K562 (cell line): ENCODE measurements at regions not wholly inside any gene's neighbourhood (a gene's known extent, or its start where the extent isn't known, plus 50 kb on each side); places are given as distances from the start of the nearest gene placed in this dataset.

Experiments used
- ATAC-seq: fragments of 200-7000 bp; cut with Tn5 transposase; 3 replicates; pipeline ENCODE4 v1.9.1; 2020; ENCODE audit warnings: moderate library complexity
- BruUV-seq: library from RNA; stranded (reverse); fragments of 400-500 nt; replicated peaks from 2 replicates; lab custom pipeline; 2021; lab: Mats Ljungman, UMichigan
- CTCF ChIA-PET: fragments of 300-600 bp; formaldehyde crosslinking; extraction: SDS; loops from one replicate; lab custom pipeline; 2021; ENCODE audit warnings: low intra/inter-chr PET ratio; lab: Yijun Ruan, JAX
- POLR2A ChIA-PET: fragments of 300-600, 350-650 bp; sonication (Branson Sonifier 250); formaldehyde crosslinking; extraction: SDS; loops from one replicate; lab custom pipeline; 2021; ENCODE audit warnings: antibody characterized with exemption, inconsistent platforms; lab: Yijun Ruan, JAX
- DNase-seq, 4 experiments: peaks; one replicate each; pipeline versions ENCODE4 v3.0.0 to v3.0.0-alpha.2; 2011 to 2018; ENCODE audit warnings: low spot score in 3 of 4, mixed read lengths in 3 of 4; ENCODE audit errors: extremely low read depth in 1 of 4
- FAIRE-seq: peaks from 2 replicates; lab custom pipeline; 2011; peaks lifted over from hg19 to GRCh38; lab: Jason Lieb, UNC
- H2AFZ ChIP-seq: 2 replicates; pipeline ENCODE4 v1.6.0; 2011; ENCODE audit warnings: low read depth, low read length, control low read depth, inconsistent platforms
- H3K27ac ChIP-seq: fragments of 200-600 bp; 3 replicates; pipeline ENCODE4 v1.8.0; 2011; ENCODE audit warnings: low read depth, mild to moderate bottlenecking, control low read depth, inconsistent platforms, low read length, moderate library complexity, mixed read lengths; ENCODE audit errors: extremely low read depth
- H3K27me3 ChIP-seq, 2 experiments: fragments of 300-600 bp in 1 of 2; 2 replicates in 1 of 2; 3 replicates in 1 of 2; pipeline versions ENCODE4 v1.6.0 to v1.8.0; 2011; ENCODE audit warnings: inconsistent platforms in 2 of 2, low read length in 2 of 2, mild to moderate bottlenecking in 1 of 2, mixed read lengths in 1 of 2, moderate library complexity in 1 of 2; ENCODE audit not compliant: control insufficient read depth in 2 of 2, insufficient read depth in 2 of 2
- H3K36me3 ChIP-seq: fragments of 300-600 bp; 3 replicates; pipeline ENCODE4 v1.8.0; 2011; ENCODE audit warnings: mild to moderate bottlenecking, low read length, inconsistent platforms; ENCODE audit not compliant: control insufficient read depth, insufficient read depth
- H3K4me1 ChIP-seq, 2 experiments: fragments of 200-600 bp in 1 of 2; replicated peaks in 1 of 2; 2 replicates in 1 of 2; 3 replicates in 1 of 2; pipeline versions ENCODE4 v1.5.1 to v1.8.0; 2011; ENCODE audit warnings: inconsistent platforms in 2 of 2, low read length in 2 of 2, mild to moderate bottlenecking in 1 of 2, mixed read lengths in 1 of 2, moderate library complexity in 1 of 2; ENCODE audit not compliant: control insufficient read depth in 2 of 2, insufficient read depth in 2 of 2
- H3K4me2 ChIP-seq: 2 replicates; pipeline ENCODE4 v1.6.1; 2011; ENCODE audit warnings: low read length, control low read depth, inconsistent platforms, mixed read lengths; ENCODE audit not compliant: insufficient read depth
- H3K4me3 ChIP-seq: fragments of 200-600 bp; sonication (generic), shearing (Covaris generic); 2 replicates; pipeline ENCODE4 v1.5.1; 2016; ENCODE audit warnings: control low read depth, inconsistent platforms
- H3K79me2 ChIP-seq: fragments of 200-600 bp; 3 replicates; pipeline ENCODE4 v1.8.0; 2011; ENCODE audit warnings: low read length, inconsistent platforms; ENCODE audit not compliant: control insufficient read depth, insufficient read depth
- H3K9ac ChIP-seq, 2 experiments: 2 replicates each; pipeline versions ENCODE4 v1.6.0 to v1.6.1; 2011; ENCODE audit warnings: low read depth in 2 of 2, low read length in 2 of 2, control low read depth in 1 of 2, inconsistent platforms in 1 of 2, mild to moderate bottlenecking in 1 of 2, mixed read lengths in 1 of 2; ENCODE audit not compliant: insufficient read depth in 1 of 2
- H3K9me1 ChIP-seq: one replicate; pipeline ENCODE4 v1.6.0; 2011; ENCODE audit warnings: inconsistent platforms, mild to moderate bottlenecking, low read length, moderate library complexity; ENCODE audit not compliant: control insufficient read depth, insufficient read depth
- H3K9me3 ChIP-seq: replicated peaks from 2 replicates; pipeline ENCODE4 v1.5.1; 2011; ENCODE audit warnings: low read depth, low read length, inconsistent platforms; ENCODE audit not compliant: control insufficient read depth, insufficient read depth
- H4K20me1 ChIP-seq: replicated peaks from 2 replicates; pipeline ENCODE4 v1.6.1; 2011; ENCODE audit warnings: low read length, inconsistent platforms, mixed read lengths; ENCODE audit not compliant: control insufficient read depth, insufficient read depth
- CEBPB ChIP-seq: fragments of 450-650 bp; IDR thresholded peaks from 2 replicates; pipeline ENCODE4 v1.6.1; 2016; ENCODE audit warnings: missing genetic modification characterization, missing compliant biosample characterization
- CEBPG ChIP-seq, 3 experiments: fragments of 200-800 bp in 1 of 3; sonication (Bioruptor generic) in 1 of 3; sonication (generic) in 1 of 3; formaldehyde crosslinking in 1 of 3; IDR thresholded peaks in 2 of 3; conservative IDR thresholded peaks in 1 of 3; 2 replicates each; pipeline versions ENCODE4 v1.6.1 to v1.8.0; 2016 to 2022; ENCODE audit warnings: missing compliant biosample characterization in 2 of 3, missing genetic modification characterization in 2 of 3, mild to moderate bottlenecking in 1 of 3, missing genetic modification reagents in 1 of 3
- HEY1 ChIP-seq: fragments of 250-450 bp; sonication (Bioruptor Pico); IDR thresholded peaks from 2 replicates; pipeline ENCODE4 v1.5.0; 2020; ENCODE audit warnings: mild to moderate bottlenecking, moderate library complexity, borderline replicate concordance
- OTX1 ChIP-seq: fragments of 450-650 bp; formaldehyde crosslinking; IDR thresholded peaks from 2 replicates; pipeline ENCODE4 v1.4.0; 2022; ENCODE audit warnings: mild to moderate bottlenecking
- RFX7 ChIP-seq: fragments of 250-450 bp; sonication (Bioruptor Pico); IDR thresholded peaks from 2 replicates; pipeline ENCODE4 v1.5.1; 2021; ENCODE audit warnings: mild to moderate bottlenecking
- SAFB ChIP-seq: fragments of 200-400 bp; formaldehyde crosslinking; IDR thresholded peaks from 2 replicates; pipeline ENCODE4 v1.6.1; 2017; ENCODE audit warnings: low read depth, low read length, borderline replicate concordance
- TAL1 ChIP-seq: fragments of 450-650 bp; IDR thresholded peaks from 2 replicates; pipeline ENCODE4 v1.6.1; 2016; ENCODE audit warnings: mild to moderate bottlenecking
- ZNF124 ChIP-seq: sonication (generic); formaldehyde crosslinking; IDR thresholded peaks from 2 replicates; pipeline ENCODE4 v1.8.1; 2022; ENCODE audit warnings: missing genetic modification reagents
- ZNF316 ChIP-seq: fragments of 450-650 bp; IDR thresholded peaks from 2 replicates; pipeline ENCODE4 v1.6.1; 2016
- ZNF347 ChIP-seq: fragments of 450-650 bp; formaldehyde crosslinking; IDR thresholded peaks from 2 replicates; pipeline ENCODE4 v1.4.0; 2020; ENCODE audit warnings: low read depth, mild to moderate bottlenecking, moderate library complexity
- ZNF586 ChIP-seq: fragments of 450-650 bp; formaldehyde crosslinking; conservative IDR thresholded peaks from 2 replicates; pipeline ENCODE4 v1.4.0; 2020; ENCODE audit warnings: mild to moderate bottlenecking, moderate library complexity
- ZSCAN29 ChIP-seq: fragments of 450-650 bp; IDR thresholded peaks from 2 replicates; pipeline ENCODE4 v1.6.1; 2017
- WGBS: fragments of 100-300 bp; shearing (Covaris generic); methylation state at CpG from one replicate; pipeline ENCODE4 v1.1.6; 2016; ENCODE audit warnings: low coverage, mixed read lengths; ENCODE audit not compliant: insufficient coverage; ENCODE audit errors: missing lambda C conversion rate; 5-methylcytosine and 5-hydroxymethylcytosine counted together
- in situ Hi-C: fragments of 300-500 bp; cut with MboI; formaldehyde crosslinking; loops from 4 replicates; pipeline ENCODE4 v1.15.0; 2018; ENCODE audit warnings: inconsistent platforms, mixed read lengths
- intact Hi-C: fragments of 100-400 bp; cut with micrococcal nuclease; formaldehyde crosslinking; loops from 2 replicates; pipeline ENCODE4 v1.14.2; 2022
- TF ChIP-seq, protein P1 (sequence below): fragments of 250-450 bp; sonication (Bioruptor Pico); IDR thresholded peaks from 2 replicates; pipeline ENCODE4 v1.4.0; 2020; ENCODE audit warnings: mild to moderate bottlenecking, moderate library complexity
- TF ChIP-seq, protein P2 (sequence below): fragments of 250-450 bp; sonication (Bioruptor Pico); IDR thresholded peaks from 2 replicates; pipeline ENCODE4 v1.5.1; 2021; ENCODE audit warnings: mild to moderate bottlenecking

- Histone ChIP-seq H4K20me1 (no peaks in the 10 kb centered on the region), H3K4me3 (no peak overlapping the region), H3K4me1 (no peaks in the 10 kb centered on the region), H3K4me2 (no peak overlapping the region), H3K9ac (no peak overlapping the region), H3K27ac (no peak overlapping the region), H3K36me3 (no peaks in the 10 kb centered on the region), H3K79me2 (no peaks in the 10 kb centered on the region), H2AFZ (no peak overlapping the region), H3K9me1 (no peaks in the 10 kb centered on the region), H3K27me3 (no peaks in the 10 kb centered on the region), H3K9me3 (no peaks in the 10 kb centered on the region)
- BruUV-seq: no TSS peak
- ChIA-PET CTCF (no interaction called here), POLR2A (no interaction called here)
- TF ChIP-seq CEBPG (CRISPR knock-in tag; IDR thresholded peaks at IDR 0.05) (no peak), CEBPG (tag; conservative IDR thresholded peaks at IDR 0.05 in 1 of 2, IDR thresholded peaks at IDR 0.05 in 1 of 2) (peak; percentile 35 to 48; a peak in 3 of 4 replicates), CEBPB (tag) (no peak)
- no peak for ATAC-seq
- intact Hi-C loops (no loop called here), in situ Hi-C loops (no loop called here)
- 0% methylated on average over 3 of the region's 3 CpGs for WGBS
- no peak for FAIRE-seq
- no peak for DNase-seq
These were observed 138.3 kb downstream of the SQOR start for GRCh38 chr15:45773149-45773548.

DNA sequence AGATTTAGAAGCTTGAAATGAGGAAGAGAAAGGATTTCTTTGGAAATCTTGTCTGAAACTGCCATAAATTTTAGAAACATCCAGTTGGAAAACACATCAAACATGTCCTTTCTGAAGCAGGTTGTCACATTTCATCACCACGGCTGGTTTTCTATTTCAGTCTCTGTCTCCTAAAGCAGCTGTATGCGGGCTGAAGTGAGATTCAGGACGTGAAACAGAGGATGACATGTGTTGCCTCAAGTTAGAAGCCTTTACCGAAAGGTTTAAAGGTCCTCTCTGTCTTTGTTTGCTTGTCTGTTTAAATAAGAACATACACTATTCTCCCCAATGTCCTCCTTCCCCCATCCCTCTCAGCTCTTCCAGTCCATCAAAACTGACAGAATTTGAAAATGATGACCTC lies 141.9 kb downstream of the SQOR start:
- H2AFZ ChIP-seq: no peak overlapping the region
- no peaks in the 10 kb centered on the region for H3K9me3 ChIP-seq
- BruUV-seq: no TSS peak
- H3K9me1 ChIP-seq: no peaks in the 10 kb centered on the region
- no peaks in the 10 kb centered on the region for H3K4me1 ChIP-seq
- intact Hi-C loops (no loop called here), in situ Hi-C loops (no loop called here)
- H3K4me3 ChIP-seq: no peak overlapping the region
- no peaks in the 10 kb centered on the region for H3K36me3 ChIP-seq
- H3K79me2 ChIP-seq: no peaks in the 10 kb centered on the region
- ChIA-PET POLR2A (no interaction called here), CTCF (no interaction called here)
- no peak for ATAC-seq
- H4K20me1 ChIP-seq: no peaks in the 10 kb centered on the region
- H3K27me3 ChIP-seq: no peaks in the 10 kb centered on the region
- no peak for DNase-seq
- no peak overlapping the region for H3K27ac ChIP-seq
- FAIRE-seq: no peak
- H3K9ac ChIP-seq: no peak overlapping the region
- no peak overlapping the region for H3K4me2 ChIP-seq
- 2% methylated on average over 4 of the region's 4 CpGs for WGBS
- TF ChIP-seq ZNF347 (CRISPR knock-in tag) (no peak), HEY1 (CRISPR knock-in tag) (no peak), RFX7 (CRISPR knock-in tag) (no peak), ZSCAN29 (no peak), ZNF316 (no peak), SAFB (no peak), OTX1 (CRISPR knock-in tag) (no peak), ZNF586 (no peak), TAL1 (no peak), ZNF124 (no peak)
- TF ChIP-seq, protein P1, sequence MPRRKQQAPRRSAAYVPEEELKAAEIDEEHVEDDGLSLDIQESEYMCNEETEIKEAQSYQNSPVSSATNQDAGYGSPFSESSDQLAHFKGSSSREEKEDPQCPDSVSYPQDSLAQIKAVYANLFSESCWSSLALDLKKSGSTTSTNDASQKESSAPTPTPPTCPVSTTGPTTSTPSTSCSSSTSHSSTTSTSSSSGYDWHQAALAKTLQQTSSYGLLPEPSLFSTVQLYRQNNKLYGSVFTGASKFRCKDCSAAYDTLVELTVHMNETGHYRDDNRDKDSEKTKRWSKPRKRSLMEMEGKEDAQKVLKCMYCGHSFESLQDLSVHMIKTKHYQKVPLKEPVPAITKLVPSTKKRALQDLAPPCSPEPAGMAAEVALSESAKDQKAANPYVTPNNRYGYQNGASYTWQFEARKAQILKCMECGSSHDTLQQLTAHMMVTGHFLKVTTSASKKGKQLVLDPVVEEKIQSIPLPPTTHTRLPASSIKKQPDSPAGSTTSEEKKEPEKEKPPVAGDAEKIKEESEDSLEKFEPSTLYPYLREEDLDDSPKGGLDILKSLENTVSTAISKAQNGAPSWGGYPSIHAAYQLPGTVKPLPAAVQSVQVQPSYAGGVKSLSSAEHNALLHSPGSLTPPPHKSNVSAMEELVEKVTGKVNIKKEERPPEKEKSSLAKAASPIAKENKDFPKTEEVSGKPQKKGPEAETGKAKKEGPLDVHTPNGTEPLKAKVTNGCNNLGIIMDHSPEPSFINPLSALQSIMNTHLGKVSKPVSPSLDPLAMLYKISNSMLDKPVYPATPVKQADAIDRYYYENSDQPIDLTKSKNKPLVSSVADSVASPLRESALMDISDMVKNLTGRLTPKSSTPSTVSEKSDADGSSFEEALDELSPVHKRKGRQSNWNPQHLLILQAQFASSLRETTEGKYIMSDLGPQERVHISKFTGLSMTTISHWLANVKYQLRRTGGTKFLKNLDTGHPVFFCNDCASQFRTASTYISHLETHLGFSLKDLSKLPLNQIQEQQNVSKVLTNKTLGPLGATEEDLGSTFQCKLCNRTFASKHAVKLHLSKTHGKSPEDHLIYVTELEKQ (CRISPR knock-in tag): no peak
- TF ChIP-seq, protein P2, sequence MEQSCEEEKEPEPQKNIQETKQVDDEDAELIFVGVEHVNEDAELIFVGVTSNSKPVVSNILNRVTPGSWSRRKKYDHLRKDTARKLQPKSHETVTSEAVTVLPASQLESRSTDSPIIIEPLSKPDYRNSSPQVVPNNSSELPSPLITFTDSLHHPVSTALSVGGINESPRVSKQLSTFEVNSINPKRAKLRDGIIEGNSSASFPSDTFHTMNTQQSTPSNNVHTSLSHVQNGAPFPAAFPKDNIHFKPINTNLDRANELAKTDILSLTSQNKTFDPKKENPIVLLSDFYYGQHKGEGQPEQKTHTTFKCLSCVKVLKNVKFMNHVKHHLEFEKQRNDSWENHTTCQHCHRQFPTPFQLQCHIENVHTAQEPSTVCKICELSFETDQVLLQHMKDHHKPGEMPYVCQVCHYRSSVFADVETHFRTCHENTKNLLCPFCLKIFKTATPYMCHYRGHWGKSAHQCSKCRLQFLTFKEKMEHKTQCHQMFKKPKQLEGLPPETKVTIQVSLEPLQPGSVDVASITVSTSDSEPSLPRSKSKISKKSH (CRISPR knock-in tag): no peak
